PC-9 (cell line): ENCODE measurements at regions not wholly inside any gene's neighbourhood (a gene's known extent, or its start where the extent isn't known, plus 50 kb on each side); places are given as distances from the start of the nearest gene placed in this dataset.

Experiments
- BruUV-seq: library from RNA; stranded (reverse); fragments of 400-500 nt; replicated peaks from 2 replicates; lab custom pipeline; 2021; lab: Mats Ljungman, UMichigan
- CTCF ChIA-PET: fragments of 300-600 bp; sonication (Branson Sonifier 250); formaldehyde crosslinking; loops from one replicate; lab custom pipeline; 2022; ENCODE audit warnings: antibody characterized with exemption; lab: Charles Lee
- POLR2A ChIA-PET: fragments of 300-600 bp; sonication (Branson Sonifier 250); formaldehyde crosslinking; loops from one replicate; lab custom pipeline; 2022; ENCODE audit warnings: antibody characterized with exemption; ENCODE audit not compliant: unreplicated experiment; lab: Charles Lee
- DNase-seq, 2 experiments: peaks; one replicate each; pipeline versions ENCODE4 v3.0.0 to v3.0.0-alpha.2; 2015 to 2022; ENCODE audit warnings: mixed read lengths in 1 of 2
- H2AFZ ChIP-seq: fragments of 200-600 bp; sonication (generic); 2 replicates; pipeline ENCODE4 v1.8.1; 2017; ENCODE audit warnings: antibody characterized with exemption
- H3F3A ChIP-seq: fragments of 200-600 bp; sonication (generic); 2 replicates; pipeline ENCODE4 v1.8.1; 2017; ENCODE audit warnings: antibody characterized with exemption, mild to moderate bottlenecking, low read depth; ENCODE audit not compliant: insufficient read depth
- H3K27ac ChIP-seq: fragments of 200-600 bp; sonication (generic); 2 replicates; pipeline ENCODE4 v1.6.1; 2016; ENCODE audit warnings: mixed run types
- H3K27me3 ChIP-seq: fragments of 200-600 bp; sonication (generic); 2 replicates; pipeline ENCODE4 v1.6.1; 2016; ENCODE audit warnings: low read depth, mixed run types; ENCODE audit not compliant: insufficient read depth
- H3K36me3 ChIP-seq: fragments of 200-600 bp; sonication (generic); 2 replicates; pipeline ENCODE4 v1.6.1; 2016; ENCODE audit warnings: low read depth, mixed run types
- H3K4me1 ChIP-seq: fragments of 200-600 bp; sonication (generic); replicated peaks from 2 replicates; pipeline ENCODE4 v1.6.1; 2016; ENCODE audit warnings: mixed run types; ENCODE audit not compliant: insufficient read depth
- H3K4me2 ChIP-seq: fragments of 200-600 bp; sonication (generic); 2 replicates; pipeline ENCODE4 v1.6.1; 2017; ENCODE audit warnings: mixed run types
- H3K4me3 ChIP-seq: fragments of 200-600 bp; sonication (generic); 2 replicates; pipeline ENCODE4 v1.6.1; 2016; ENCODE audit warnings: mixed run types
- H3K79me2 ChIP-seq: fragments of 200-600 bp; sonication (generic); 2 replicates; pipeline ENCODE4 v1.6.1; 2017; ENCODE audit warnings: low read depth, mixed run types
- H3K9me2 ChIP-seq: fragments of 200-600 bp; sonication (generic); 2 replicates; pipeline ENCODE4 v1.8.1; 2017; ENCODE audit warnings: mild to moderate bottlenecking; ENCODE audit not compliant: insufficient read depth
- H3K9me3 ChIP-seq: fragments of 200-600 bp; sonication (generic); 2 replicates; pipeline ENCODE4 v1.8.1; 2016; ENCODE audit warnings: low read depth; ENCODE audit not compliant: insufficient read depth
- H4K20me1 ChIP-seq: fragments of 200-600 bp; sonication (generic); 2 replicates; pipeline ENCODE4 v1.8.1; 2017; ENCODE audit not compliant: insufficient read depth
- CTCF ChIP-seq: fragments of 200-600 bp; sonication (generic); conservative IDR thresholded peaks from 2 replicates; pipeline ENCODE4 v1.6.1; 2017; ENCODE audit warnings: mixed run types, antibody characterized with exemption, mild to moderate bottlenecking, moderate library complexity
- EZH2 ChIP-seq: fragments of 200-600 bp; sonication (generic); IDR thresholded peaks from 2 replicates; pipeline ENCODE4 v1.8.0; 2017; ENCODE audit warnings: antibody characterized with exemption, low read depth
- intact Hi-C: fragments of 100-400 bp; cut with micrococcal nuclease; formaldehyde crosslinking; loops from one replicate; pipeline ENCODE4 v1.10.0; 2022; ENCODE audit not compliant: unreplicated experiment

DNA sequence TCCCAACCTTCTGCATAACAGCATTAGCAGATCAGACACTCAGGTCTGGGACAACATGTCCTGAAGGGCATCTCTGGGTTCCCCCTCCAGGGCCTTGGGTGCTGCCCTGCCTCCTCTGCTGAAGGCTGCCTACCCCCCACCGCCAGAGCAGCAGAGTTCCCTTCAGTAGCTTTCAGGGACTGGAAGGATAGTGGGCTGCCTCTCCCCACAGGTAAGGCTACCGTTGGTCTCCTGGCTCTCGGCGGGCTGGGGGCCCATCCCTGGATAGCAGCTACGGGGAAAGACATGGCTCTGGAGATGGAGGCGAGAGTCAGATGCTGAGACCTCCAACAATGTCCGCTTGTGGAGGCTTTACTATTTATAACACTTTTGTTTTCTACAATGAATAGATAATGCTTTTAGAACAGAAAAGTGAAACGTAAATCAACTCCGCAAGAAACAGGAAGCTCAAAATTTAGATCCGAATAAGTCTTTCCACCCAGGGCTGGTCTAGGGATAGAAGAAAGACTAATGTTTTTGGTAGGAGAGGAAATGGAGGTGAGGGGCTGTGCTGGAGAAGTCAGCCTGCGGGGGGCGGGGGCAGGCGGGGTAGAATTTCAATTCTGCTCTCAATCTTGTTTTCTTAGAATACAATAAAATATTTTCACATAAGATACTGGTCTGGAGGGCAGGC, 58.4 kb downstream of the ARL4C start:
- H3F3A ChIP-seq: no peaks in the 10 kb centered on the region
- no peak overlapping the region for H2AFZ ChIP-seq
- no peak overlapping the region for H3K27ac ChIP-seq
- DNase-seq: no peak
- peaks cover 7% of the 10 kb centered on the region for H3K4me1 ChIP-seq
- H3K36me3 ChIP-seq: no peaks in the 10 kb centered on the region
- no peaks in the 10 kb centered on the region for H3K9me2 ChIP-seq
- H3K4me3 ChIP-seq: no peak overlapping the region
- no TSS peak for BruUV-seq
- H3K79me2 ChIP-seq: no peaks in the 10 kb centered on the region
- CTCF ChIA-PET: no interaction called here
- TF ChIP-seq CTCF (no peak), EZH2 (no peak)
- no peaks in the 10 kb centered on the region for H4K20me1 ChIP-seq
- no peaks in the 10 kb centered on the region for H3K9me3 ChIP-seq
- POLR2A ChIA-PET: no interaction called here
- intact Hi-C loops: no loop called here
- no peak overlapping the region for H3K4me2 ChIP-seq
- no peaks in the 10 kb centered on the region for H3K27me3 ChIP-seq

DNA sequence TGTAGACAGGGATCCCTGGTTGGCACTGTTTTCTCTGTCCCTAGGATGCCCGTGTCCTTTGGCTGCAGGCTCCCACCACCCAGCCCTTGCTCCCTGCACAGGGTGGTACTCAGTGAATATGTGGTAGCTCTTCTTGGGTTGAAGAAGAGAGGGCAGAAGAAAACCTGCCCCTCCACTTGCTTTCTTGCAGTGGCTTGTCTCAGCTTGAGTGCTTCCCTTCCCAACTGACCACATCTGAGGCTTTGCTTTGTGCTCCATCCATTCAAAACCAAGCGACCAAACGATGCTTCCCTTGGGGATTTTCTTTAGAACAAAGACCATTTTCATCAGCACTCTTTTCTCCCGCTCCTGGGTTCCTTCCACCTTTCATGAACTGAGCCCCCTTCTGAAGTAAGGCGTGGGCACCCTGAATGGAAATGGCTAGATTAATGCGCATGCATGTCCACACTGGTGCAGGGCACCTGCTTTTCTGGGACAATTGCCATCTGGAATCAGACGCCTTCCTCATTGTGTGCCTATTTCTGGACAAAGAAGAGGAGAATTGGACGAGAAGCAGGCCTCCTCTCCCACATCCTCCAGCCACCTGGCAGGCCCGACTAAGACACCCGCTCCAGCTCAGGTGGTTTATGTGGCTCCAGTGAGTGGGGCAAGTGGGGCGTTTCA, 59.1 kb downstream of the ARL4C start:
- Histone ChIP-seq H3K9me2 (no peaks in the 10 kb centered on the region), H2AFZ (no peak overlapping the region), H3K4me3 (no peak overlapping the region), H3K27me3 (no peaks in the 10 kb centered on the region), H3K4me1 (peaks cover 7% of the 10 kb centered on the region), H3K9me3 (no peaks in the 10 kb centered on the region), H3K79me2 (no peaks in the 10 kb centered on the region), H3K36me3 (no peaks in the 10 kb centered on the region), H3K4me2 (no peak overlapping the region), H3F3A (no peaks in the 10 kb centered on the region; the same call in 1 of the 2 replicates), H4K20me1 (no peaks in the 10 kb centered on the region), H3K27ac (no peak overlapping the region)
- POLR2A ChIA-PET: no interaction called here
- TF ChIP-seq CTCF: no peak
- no peak for TF ChIP-seq EZH2
- DNase-seq: no peak
- BruUV-seq: no TSS peak
- CTCF ChIA-PET: no interaction called here
- intact Hi-C loops: no loop called here

DNA sequence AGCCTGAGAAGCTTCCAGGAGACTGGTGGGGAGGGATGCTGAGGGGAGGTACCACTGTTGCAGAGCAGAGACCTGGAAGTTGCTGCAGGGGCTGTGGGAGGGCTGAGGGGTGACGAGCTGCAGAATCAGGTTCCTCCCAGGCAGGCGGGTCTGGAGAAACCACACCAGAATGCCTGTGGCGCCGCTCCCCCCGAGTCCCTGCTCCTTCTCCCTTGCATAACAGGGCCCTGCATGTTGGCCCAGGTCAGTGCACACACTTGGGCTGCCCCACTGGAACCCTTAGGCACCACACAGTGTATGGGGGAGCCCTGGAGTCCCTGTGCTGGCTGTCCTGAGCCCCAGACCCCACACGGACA, 60.4 kb downstream of the ARL4C start:
- ChIA-PET POLR2A (interaction anchor here (0.7 kb wide), 1 partner anchor 14 kb away, joined by 3 read pairs; no protein-coding TSS in a partner anchor), CTCF (no interaction called here)
- Histone ChIP-seq H3K4me3 (no peak overlapping the region), H3K4me1 (peaks cover 7% of the 10 kb centered on the region), H3F3A (no peaks in the 10 kb centered on the region; the same call in 1 of the 2 replicates), H3K36me3 (no peaks in the 10 kb centered on the region), H3K79me2 (no peaks in the 10 kb centered on the region), H3K27me3 (no peaks in the 10 kb centered on the region), H2AFZ (no peak overlapping the region), H3K9me3 (no peaks in the 10 kb centered on the region; the same call in 1 of the 2 replicates), H3K4me2 (no peak overlapping the region), H3K27ac (no peak overlapping the region), H3K9me2 (no peaks in the 10 kb centered on the region), H4K20me1 (no peaks in the 10 kb centered on the region)
- no TSS peak for BruUV-seq
- intact Hi-C loops: no loop called here
- DNase-seq: no peak
- TF ChIP-seq EZH2 (no peak), CTCF (no peak)
